Ascending aorta (tissue), 2 donors: ENCODE measurements at regions not wholly inside any gene's neighbourhood (a gene's known extent, or its start where the extent isn't known, plus 50 kb on each side); places are given as distances from the start of the nearest gene placed in this dataset.

Experiments used
- DNase-seq, 2 donors: peaks; one replicate each; pipeline ENCODE4 v3.0.0-alpha.2; 2019; ENCODE audit warnings: low spot score in 2 of 2
- H3K27ac ChIP-seq, 2 donors: fragments of 200-600 bp; sonication (generic); one replicate each; pipeline ENCODE4 v1.5.1; 2016 to 2017; ENCODE audit warnings: mild to moderate bottlenecking in 1 of 2
- H3K27me3 ChIP-seq: fragments of 200-600 bp; sonication (generic); one replicate; pipeline ENCODE4 v1.5.1; 2017
- H3K36me3 ChIP-seq, 2 donors: fragments of 200-600 bp; sonication (generic); one replicate each; pipeline ENCODE4 v1.5.1; 2016
- H3K4me1 ChIP-seq, 2 donors: fragments of 200-600 bp; sonication (generic); one replicate each; pipeline ENCODE4 v1.5.1; 2016 to 2017; ENCODE audit warnings: mild to moderate bottlenecking in 1 of 2
- H3K4me3 ChIP-seq, 2 donors: fragments of 200-600 bp; sonication (generic); one replicate each; pipeline ENCODE4 v1.5.1; 2016 to 2017; ENCODE audit warnings: mild to moderate bottlenecking in 1 of 2
- H3K9me3 ChIP-seq, 2 donors: fragments of 200-600 bp; sonication (generic); one replicate each; pipeline ENCODE4 v1.5.1; 2016
- CTCF ChIP-seq, 3 experiments: fragments of 200-600 bp in 2 of 3; fragments of 450-650 bp in 1 of 3; sonication (generic) in 2 of 3; IDR thresholded peaks; one replicate each; pipeline ENCODE4 v1.5.1; 2016 to 2019; ENCODE audit warnings: antibody characterized with exemption in 3 of 3, mild to moderate bottlenecking in 1 of 3, moderate library complexity in 1 of 3
- intact Hi-C: fragments of 100-400 bp; cut with DNase I; formaldehyde crosslinking; loops from one replicate; pipeline ENCODE4 v1.15.1; 2023

GRCh38 chr3:18057471-18058091 is 315.1 kb upstream of the TBC1D5 start:
- intact Hi-C loops: no loop called here
- Histone ChIP-seq H3K4me1 (no peaks in the 10 kb centered on the region), H3K27ac (no peak overlapping the region), H3K4me3 (no peak overlapping the region), H3K36me3 (no peaks in the 10 kb centered on the region), H3K27me3 (no peaks in the 10 kb centered on the region), H3K9me3 (no peaks in the 10 kb centered on the region)
- no peak for TF ChIP-seq CTCF (IDR thresholded peaks at IDR 0.05)
- no peak for DNase-seq

GRCh38 chr3:18054625-18055024 is 312.2 kb upstream of the TBC1D5 start:
- H3K36me3 ChIP-seq: no peaks in the 10 kb centered on the region
- no peaks in the 10 kb centered on the region for H3K9me3 ChIP-seq
- H3K4me1 ChIP-seq: no peaks in the 10 kb centered on the region
- no peak overlapping the region for H3K27ac ChIP-seq
- no peak overlapping the region for H3K4me3 ChIP-seq
- intact Hi-C loops: no loop called here
- no peaks in the 10 kb centered on the region for H3K27me3 ChIP-seq
- DNase-seq: no peak
- no peak for TF ChIP-seq CTCF (IDR thresholded peaks at IDR 0.05)

GRCh38 chr3:18051306-18051705 is 308.9 kb upstream of the TBC1D5 start:
- no peaks in the 10 kb centered on the region for H3K9me3 ChIP-seq
- no peak overlapping the region for H3K4me3 ChIP-seq
- no peak for DNase-seq
- no peak overlapping the region for H3K27ac ChIP-seq
- intact Hi-C loops: no loop called here
- H3K4me1 ChIP-seq: no peaks in the 10 kb centered on the region
- no peak for TF ChIP-seq CTCF (IDR thresholded peaks at IDR 0.05)
- H3K36me3 ChIP-seq: no peaks in the 10 kb centered on the region
- no peaks in the 10 kb centered on the region for H3K27me3 ChIP-seq

GRCh38 chr3:18049096-18049495 is 306.7 kb upstream of the TBC1D5 start:
- intact Hi-C loops: no loop called here
- H3K4me3 ChIP-seq: no peak overlapping the region
- no peak overlapping the region for H3K27ac ChIP-seq
- H3K4me1 ChIP-seq: no peaks in the 10 kb centered on the region
- no peaks in the 10 kb centered on the region for H3K36me3 ChIP-seq
- no peak for DNase-seq
- H3K27me3 ChIP-seq: no peaks in the 10 kb centered on the region
- no peaks in the 10 kb centered on the region for H3K9me3 ChIP-seq
- no peak for TF ChIP-seq CTCF (IDR thresholded peaks at IDR 0.05)

GRCh38 chr3:18047052-18047451 is 304.6 kb upstream of the TBC1D5 start:
- intact Hi-C loops: no loop called here
- H3K4me3 ChIP-seq: no peak overlapping the region
- TF ChIP-seq CTCF (IDR thresholded peaks at IDR 0.05): no peak
- DNase-seq: no peak
- no peak overlapping the region for H3K27ac ChIP-seq
- H3K4me1 ChIP-seq: no peaks in the 10 kb centered on the region
- H3K9me3 ChIP-seq: no peaks in the 10 kb centered on the region
- no peaks in the 10 kb centered on the region for H3K36me3 ChIP-seq
- H3K27me3 ChIP-seq: no peaks in the 10 kb centered on the region
